ENCODE measurements at regions not wholly inside any gene's neighbourhood (a gene's known extent, or its start where the extent isn't known, plus 50 kb on each side); places are given as distances from the start of the nearest gene placed in this dataset.

GRCh38 chr1:25028587-25028906 is 98.5 kb upstream of the RUNX3 start:
- TF ChIP-seq, protein P1, sequence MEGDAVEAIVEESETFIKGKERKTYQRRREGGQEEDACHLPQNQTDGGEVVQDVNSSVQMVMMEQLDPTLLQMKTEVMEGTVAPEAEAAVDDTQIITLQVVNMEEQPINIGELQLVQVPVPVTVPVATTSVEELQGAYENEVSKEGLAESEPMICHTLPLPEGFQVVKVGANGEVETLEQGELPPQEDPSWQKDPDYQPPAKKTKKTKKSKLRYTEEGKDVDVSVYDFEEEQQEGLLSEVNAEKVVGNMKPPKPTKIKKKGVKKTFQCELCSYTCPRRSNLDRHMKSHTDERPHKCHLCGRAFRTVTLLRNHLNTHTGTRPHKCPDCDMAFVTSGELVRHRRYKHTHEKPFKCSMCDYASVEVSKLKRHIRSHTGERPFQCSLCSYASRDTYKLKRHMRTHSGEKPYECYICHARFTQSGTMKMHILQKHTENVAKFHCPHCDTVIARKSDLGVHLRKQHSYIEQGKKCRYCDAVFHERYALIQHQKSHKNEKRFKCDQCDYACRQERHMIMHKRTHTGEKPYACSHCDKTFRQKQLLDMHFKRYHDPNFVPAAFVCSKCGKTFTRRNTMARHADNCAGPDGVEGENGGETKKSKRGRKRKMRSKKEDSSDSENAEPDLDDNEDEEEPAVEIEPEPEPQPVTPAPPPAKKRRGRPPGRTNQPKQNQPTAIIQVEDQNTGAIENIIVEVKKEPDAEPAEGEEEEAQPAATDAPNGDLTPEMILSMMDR (conservative IDR thresholded peaks at IDR 0.05; ENCODE audit: low read depth, low read length): no peak
- TF ChIP-seq POLR2A (IDR thresholded peaks at IDR 0.05; ENCODE audit: low read depth, low read length): no peak
- no peak for TF ChIP-seq RAD21 (IDR thresholded peaks at IDR 0.05; ENCODE audit: low read length)
- TF ChIP-seq, protein P2, sequence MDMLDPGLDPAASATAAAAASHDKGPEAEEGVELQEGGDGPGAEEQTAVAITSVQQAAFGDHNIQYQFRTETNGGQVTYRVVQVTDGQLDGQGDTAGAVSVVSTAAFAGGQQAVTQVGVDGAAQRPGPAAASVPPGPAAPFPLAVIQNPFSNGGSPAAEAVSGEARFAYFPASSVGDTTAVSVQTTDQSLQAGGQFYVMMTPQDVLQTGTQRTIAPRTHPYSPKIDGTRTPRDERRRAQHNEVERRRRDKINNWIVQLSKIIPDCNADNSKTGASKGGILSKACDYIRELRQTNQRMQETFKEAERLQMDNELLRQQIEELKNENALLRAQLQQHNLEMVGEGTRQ (IDR thresholded peaks at IDR 0.05; ENCODE audit: low read depth, low read length): no peak
- no peak for TF ChIP-seq FOS (IDR thresholded peaks at IDR 0.05; ENCODE audit: low read depth, low read length)
- no peak for TF ChIP-seq MXI1 (IDR thresholded peaks at IDR 0.05; ENCODE audit: borderline replicate concordance, low read depth, low read length)
- no peak for TF ChIP-seq CHD1 (IDR thresholded peaks at IDR 0.05; ENCODE audit: low read depth, low read length)
- no peak for TF ChIP-seq MAZ (IDR thresholded peaks at IDR 0.05; ENCODE audit: borderline replicate concordance, low read depth, low read length)
- no peak for TF ChIP-seq ELK1 (IDR thresholded peaks at IDR 0.05; ENCODE audit: borderline replicate concordance, low read depth, low read length)
- TF ChIP-seq RFX5 (IDR thresholded peaks at IDR 0.05; ENCODE audit: low read depth, low read length): no peak
- no peak for TF ChIP-seq BHLHE40 (IDR thresholded peaks at IDR 0.05; ENCODE audit: low read depth, low read length)
- no peak for TF ChIP-seq SMC3 (IDR thresholded peaks at IDR 0.05; ENCODE audit: low read depth, low read length)
- TF ChIP-seq RCOR1 (IDR thresholded peaks at IDR 0.05; ENCODE audit: insufficient replicate concordance, low read length): no peak
- TF ChIP-seq MAFK (IDR thresholded peaks at IDR 0.05; ENCODE audit: low read depth, low read length): no peak

All from IMR-90 (cell line).